Endodermal cell (in vitro differentiated cells): ENCODE measurements at regions not wholly inside any gene's neighbourhood (a gene's known extent, or its start where the extent isn't known, plus 50 kb on each side); places are given as distances from the start of the nearest gene placed in this dataset.

Experiments
- DNase-seq: peaks from one replicate; pipeline ENCODE4 v3.0.0-alpha.2; 2017
- H3K27ac ChIP-seq: 2 replicates; pipeline ENCODE4 v1.5.1; 2013; ENCODE audit warnings: mild to moderate bottlenecking, low read depth, low read length, moderate library complexity
- H3K27me3 ChIP-seq: 2 replicates; pipeline ENCODE4 v1.6.1; 2013; ENCODE audit warnings: mild to moderate bottlenecking, low read length, moderate library complexity; ENCODE audit not compliant: insufficient read depth, control insufficient read depth, poor library complexity, severe bottlenecking
- H3K36me3 ChIP-seq: 2 replicates; pipeline ENCODE4 v1.7.0; 2013; ENCODE audit warnings: mild to moderate bottlenecking, low read length, moderate library complexity; ENCODE audit not compliant: control insufficient read depth, insufficient read depth
- H3K4me1 ChIP-seq: one replicate; pipeline ENCODE4 v1.7.0; 2013; ENCODE audit warnings: low read length; ENCODE audit not compliant: control insufficient read depth, insufficient read depth
- H3K4me3 ChIP-seq: 2 replicates; pipeline ENCODE4 v1.5.1; 2013; ENCODE audit warnings: mild to moderate bottlenecking, low read length, moderate library complexity
- H3K9ac ChIP-seq: 2 replicates; pipeline ENCODE4 v1.6.1; 2013; ENCODE audit warnings: mild to moderate bottlenecking, low read length, moderate library complexity; ENCODE audit not compliant: poor library complexity, severe bottlenecking; ENCODE audit errors: extremely low read depth
- H3K9me3 ChIP-seq: 2 replicates; pipeline ENCODE4 v1.6.1; 2013; ENCODE audit warnings: mild to moderate bottlenecking, low read length, moderate library complexity; ENCODE audit not compliant: control insufficient read depth
- H3K27ac Mint-ChIP-seq: 2 replicates; pipeline ENCODE4 v1.8.0; 2020; ENCODE audit warnings: mixed read lengths
- H3K27me3 Mint-ChIP-seq: 2 replicates; pipeline ENCODE4 v1.8.0; 2021; ENCODE audit warnings: mild to moderate bottlenecking, mixed read lengths; ENCODE audit not compliant: insufficient read depth
- H3K36me3 Mint-ChIP-seq: 2 replicates; pipeline ENCODE4 v1.8.0; 2020; ENCODE audit warnings: low read depth, mixed read lengths
- H3K4me1 Mint-ChIP-seq: 2 replicates; pipeline ENCODE4 v1.8.0; 2020; ENCODE audit warnings: mixed read lengths
- H3K4me3 Mint-ChIP-seq: 2 replicates; pipeline ENCODE4 v1.8.0; 2020; ENCODE audit warnings: mild to moderate bottlenecking, moderate library complexity, mixed read lengths
- H3K9me3 Mint-ChIP-seq: 2 replicates; pipeline ENCODE4 v1.8.0; 2020; ENCODE audit warnings: mild to moderate bottlenecking, mixed read lengths
- WGBS, 2 experiments: methylation state at CpG; one replicate each; pipeline versions ENCODE4 v1.1.5 to v1.1.7; 2013; ENCODE audit warnings: missing lambda C conversion rate in 2 of 2, mixed read lengths in 1 of 2; ENCODE audit not compliant: insufficient coverage in 1 of 2, insufficient read length in 1 of 2; 5-methylcytosine and 5-hydroxymethylcytosine counted together
- TF ChIP-seq, protein P1 (sequence below): fragments of 200-600 bp; sonication (generic); conservative IDR thresholded peaks from 2 replicates; pipeline ENCODE4 v1.5.0; 2021; ENCODE audit warnings: antibody characterized with exemption, mild to moderate bottlenecking

DNA sequence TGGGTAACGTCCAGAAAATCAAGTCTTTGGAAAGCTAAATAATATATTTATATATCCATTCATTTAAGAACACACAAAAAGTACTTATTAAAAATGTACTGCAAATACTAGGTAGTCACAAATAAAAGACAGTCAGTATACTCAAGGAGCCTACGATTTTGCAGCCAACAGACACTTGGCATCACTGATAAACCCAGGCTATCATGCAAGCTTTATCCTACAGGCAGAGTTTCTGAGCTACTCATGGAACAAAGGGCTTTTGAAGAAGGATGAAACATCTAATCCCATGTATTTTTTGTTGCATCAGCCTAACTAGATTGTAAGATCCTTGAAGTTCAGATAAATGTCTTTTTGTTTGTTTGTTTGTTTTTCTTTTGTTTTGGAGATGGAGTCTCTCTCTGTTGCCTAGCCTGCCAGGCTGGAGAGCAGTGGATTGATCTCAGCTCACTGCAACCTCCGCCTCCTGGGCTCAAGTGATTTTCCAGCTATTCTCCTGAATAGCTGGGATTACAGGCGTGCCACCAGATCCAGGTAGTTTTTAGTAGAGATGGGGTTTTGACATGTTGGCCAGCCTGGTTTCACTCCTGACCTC lies 319.4 kb upstream of the MDFIC2 start:
- TF ChIP-seq, protein P1, sequence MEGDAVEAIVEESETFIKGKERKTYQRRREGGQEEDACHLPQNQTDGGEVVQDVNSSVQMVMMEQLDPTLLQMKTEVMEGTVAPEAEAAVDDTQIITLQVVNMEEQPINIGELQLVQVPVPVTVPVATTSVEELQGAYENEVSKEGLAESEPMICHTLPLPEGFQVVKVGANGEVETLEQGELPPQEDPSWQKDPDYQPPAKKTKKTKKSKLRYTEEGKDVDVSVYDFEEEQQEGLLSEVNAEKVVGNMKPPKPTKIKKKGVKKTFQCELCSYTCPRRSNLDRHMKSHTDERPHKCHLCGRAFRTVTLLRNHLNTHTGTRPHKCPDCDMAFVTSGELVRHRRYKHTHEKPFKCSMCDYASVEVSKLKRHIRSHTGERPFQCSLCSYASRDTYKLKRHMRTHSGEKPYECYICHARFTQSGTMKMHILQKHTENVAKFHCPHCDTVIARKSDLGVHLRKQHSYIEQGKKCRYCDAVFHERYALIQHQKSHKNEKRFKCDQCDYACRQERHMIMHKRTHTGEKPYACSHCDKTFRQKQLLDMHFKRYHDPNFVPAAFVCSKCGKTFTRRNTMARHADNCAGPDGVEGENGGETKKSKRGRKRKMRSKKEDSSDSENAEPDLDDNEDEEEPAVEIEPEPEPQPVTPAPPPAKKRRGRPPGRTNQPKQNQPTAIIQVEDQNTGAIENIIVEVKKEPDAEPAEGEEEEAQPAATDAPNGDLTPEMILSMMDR: no peak
- no peaks in the 10 kb centered on the region for H3K36me3 ChIP-seq
- 67% methylated on average over 3 of the region's 4 CpGs; no CpG with 5 or more reads in 1 of the 2 experiments for WGBS, 2 experiments
- H3K27ac Mint-ChIP-seq: no peak overlapping the region
- no peaks in the 10 kb centered on the region for H3K27me3 ChIP-seq
- H3K4me3 Mint-ChIP-seq: no peak overlapping the region
- peaks cover 3% of the 10 kb centered on the region for H3K4me1 Mint-ChIP-seq
- no peaks in the 10 kb centered on the region for H3K4me1 ChIP-seq
- H3K9me3 Mint-ChIP-seq: no peaks in the 10 kb centered on the region
- no peaks in the 10 kb centered on the region for H3K36me3 Mint-ChIP-seq
- peak; percentile 67 for DNase-seq
- H3K27ac ChIP-seq: no peak overlapping the region
- no peaks in the 10 kb centered on the region for H3K27me3 Mint-ChIP-seq
- H3K4me3 ChIP-seq: no peak overlapping the region
- H3K9me3 ChIP-seq: no peaks in the 10 kb centered on the region
- no peak overlapping the region for H3K9ac ChIP-seq

DNA sequence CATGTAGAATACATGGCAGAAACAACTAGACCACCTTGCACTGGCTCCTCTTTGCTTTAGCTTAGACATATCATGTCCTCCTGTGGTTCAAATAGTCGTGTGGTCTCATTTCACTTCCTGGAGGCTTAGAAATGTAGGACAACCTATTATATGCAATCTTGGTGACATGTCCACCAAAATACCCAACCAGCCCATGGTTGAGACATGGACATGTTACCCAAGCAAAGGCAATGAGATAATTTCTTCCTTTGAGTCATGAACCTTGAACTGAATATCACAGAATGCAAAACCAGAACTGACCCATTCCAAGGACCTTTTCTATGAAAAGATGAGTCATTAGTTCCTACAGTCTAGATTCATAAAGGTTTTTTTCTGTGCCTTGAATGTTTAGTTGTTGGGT lies 309.0 kb upstream of the MDFIC2 start:
- WGBS, 2 experiments: 91 to 100% methylated on average over 1 of the region's 1 CpG
- no peaks in the 10 kb centered on the region for H3K4me1 ChIP-seq
- H3K36me3 ChIP-seq: no peaks in the 10 kb centered on the region
- Mint-ChIP-seq H3K4me1 (peaks cover 8% of the 10 kb centered on the region), H3K9me3 (no peaks in the 10 kb centered on the region), H3K36me3 (no peaks in the 10 kb centered on the region), H3K27me3 (no peaks in the 10 kb centered on the region), H3K27ac (no peak overlapping the region), H3K4me3 (no peak overlapping the region)
- TF ChIP-seq, protein P1: no peak
- no peak overlapping the region for H3K9ac ChIP-seq
- H3K9me3 ChIP-seq: no peaks in the 10 kb centered on the region
- H3K27ac ChIP-seq: no peak overlapping the region
- H3K4me3 ChIP-seq: no peak overlapping the region
- DNase-seq: no peak
- no peaks in the 10 kb centered on the region for H3K27me3 ChIP-seq

DNA sequence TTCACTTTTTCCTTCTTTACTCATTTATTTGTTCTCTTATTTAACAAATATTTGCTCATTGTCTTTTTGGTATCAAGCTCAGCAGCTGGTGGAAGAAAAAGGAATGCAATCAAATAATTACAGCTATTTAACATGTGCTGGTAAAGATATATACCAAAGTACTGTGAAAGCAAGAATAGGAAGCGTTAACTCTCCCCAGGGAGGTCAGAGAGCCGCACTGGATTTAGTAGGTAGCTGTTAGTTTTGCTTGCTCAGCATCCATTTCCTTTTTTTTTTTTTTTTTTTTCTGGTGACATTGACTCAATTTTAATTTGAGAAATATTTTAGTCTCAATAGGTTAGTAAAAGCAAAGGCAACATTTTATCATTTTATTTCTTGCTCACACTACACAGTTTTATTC lies 308.5 kb upstream of the MDFIC2 start:
- TF ChIP-seq, protein P1: no peak
- H3K4me3 Mint-ChIP-seq: no peak overlapping the region
- DNase-seq: no peak
- no peaks in the 10 kb centered on the region for H3K9me3 Mint-ChIP-seq
- WGBS, 2 experiments: 86% methylated on average over 2 of the region's 2 CpGs; no CpG with 5 or more reads in 1 of the 2 experiments
- no peaks in the 10 kb centered on the region for H3K36me3 Mint-ChIP-seq
- H3K4me1 Mint-ChIP-seq: peaks cover 8% of the 10 kb centered on the region
- H3K27me3 Mint-ChIP-seq: no peaks in the 10 kb centered on the region
- no peaks in the 10 kb centered on the region for H3K27me3 ChIP-seq
- no peaks in the 10 kb centered on the region for H3K4me1 ChIP-seq
- H3K9me3 ChIP-seq: no peaks in the 10 kb centered on the region
- H3K9ac ChIP-seq: no peak overlapping the region
- H3K36me3 ChIP-seq: no peaks in the 10 kb centered on the region
- no peak overlapping the region for H3K4me3 ChIP-seq
- H3K27ac Mint-ChIP-seq: no peak overlapping the region
- H3K27ac ChIP-seq: no peak overlapping the region
